ENCODE measurements at regions not wholly inside any gene's neighbourhood (a gene's known extent, or its start where the extent isn't known, plus 50 kb on each side); places are given as distances from the start of the nearest gene placed in this dataset.

- Mint-ChIP-seq H3K27me3 (ENCODE audit: insufficient read depth, unreplicated experiment) (no peaks in the 10 kb centered on the region), H3K9me3 (ENCODE audit: unreplicated experiment) (peaks cover 21% of the 10 kb centered on the region), H3K4me1 (ENCODE audit: low read depth, unreplicated experiment) (no peaks in the 10 kb centered on the region), H3K27ac (ENCODE audit: unreplicated experiment) (no peak overlapping the region), H3K36me3 (ENCODE audit: insufficient read depth, unreplicated experiment) (no peaks in the 10 kb centered on the region), H3K4me3 (ENCODE audit: unreplicated experiment) (no peak overlapping the region)
- peaks cover 2% of the 10 kb centered on the region; the same call in 1 of the 2 replicates for H3K9me3 ChIP-seq
- H3K4me3 ChIP-seq (ENCODE audit: low read depth, low read length), result no peak overlapping the region
- no peak for DNase-seq
- TF ChIP-seq CTCF (IDR thresholded peaks at IDR 0.05; ENCODE audit: insufficient read depth in 1 of 2, low read depth in 1 of 2, low read length in 1 of 2, severe bottlenecking in 1 of 2, unreplicated experiment in 1 of 2), result no peak
- no peaks in the 10 kb centered on the region for H3K27me3 ChIP-seq (replicated peaks; ENCODE audit: control insufficient read depth, insufficient read depth, low read length)
- no peaks in the 10 kb centered on the region for H3K36me3 ChIP-seq (ENCODE audit: control insufficient read depth, insufficient read depth, low read length)
- POLR2A ChIA-PET, result no interaction called here
- H3K4me1 ChIP-seq, result no peaks in the 10 kb centered on the region
- CTCF ChIA-PET, result no interaction called here
- BruUV-seq (replicated peaks), result no TSS peak
- intact Hi-C loops (cut with micrococcal nuclease; ENCODE audit: unreplicated experiment), result no loop called here
Observed at GRCh38 chr5:102638912-102639652, 116.0 kb upstream of the PAM start.

- BruUV-seq (replicated peaks), result no TSS peak
- Histone ChIP-seq H3K4me3 (ENCODE audit: low read depth, low read length) (no peak overlapping the region), H3K36me3 (ENCODE audit: control insufficient read depth, insufficient read depth, low read length) (no peaks in the 10 kb centered on the region), H3K4me1 (no peaks in the 10 kb centered on the region), H3K9me3 (no peaks in the 10 kb centered on the region), H3K27me3 (replicated peaks; ENCODE audit: control insufficient read depth, insufficient read depth, low read length) (no peaks in the 10 kb centered on the region)
- TF ChIP-seq CTCF (IDR thresholded peaks at IDR 0.05; ENCODE audit: insufficient read depth in 1 of 2, low read depth in 1 of 2, low read length in 1 of 2, severe bottlenecking in 1 of 2, unreplicated experiment in 1 of 2), result no peak
- H3K4me1 Mint-ChIP-seq (ENCODE audit: low read depth, unreplicated experiment), result no peaks in the 10 kb centered on the region
- intact Hi-C loops (cut with micrococcal nuclease; ENCODE audit: unreplicated experiment), result no loop called here
- no peaks in the 10 kb centered on the region for H3K27me3 Mint-ChIP-seq (ENCODE audit: insufficient read depth, unreplicated experiment)
- no peak overlapping the region for H3K4me3 Mint-ChIP-seq (ENCODE audit: unreplicated experiment)
- CTCF ChIA-PET, result no interaction called here
- peaks cover 6% of the 10 kb centered on the region for H3K9me3 Mint-ChIP-seq (ENCODE audit: unreplicated experiment)
- POLR2A ChIA-PET, result no interaction called here
- DNase-seq, result no peak
- H3K27ac Mint-ChIP-seq (ENCODE audit: unreplicated experiment), result no peak overlapping the region
- no peaks in the 10 kb centered on the region for H3K36me3 Mint-ChIP-seq (ENCODE audit: insufficient read depth, unreplicated experiment)
Observed at GRCh38 chr5:102649731-102650130, 105.4 kb upstream of the PAM start.

GRCh38 chr5:102651466-102651865 lies 103.6 kb upstream of the PAM start:
- BruUV-seq (replicated peaks), result no TSS peak
- no peaks in the 10 kb centered on the region for H3K27me3 ChIP-seq (replicated peaks; ENCODE audit: control insufficient read depth, insufficient read depth, low read length)
- ChIA-PET POLR2A (no interaction called here), CTCF (no interaction called here)
- intact Hi-C loops (cut with micrococcal nuclease; ENCODE audit: unreplicated experiment), result no loop called here
- H3K4me1 Mint-ChIP-seq (ENCODE audit: low read depth, unreplicated experiment), result no peaks in the 10 kb centered on the region
- no peak overlapping the region for H3K27ac Mint-ChIP-seq (ENCODE audit: unreplicated experiment)
- no peaks in the 10 kb centered on the region for H3K9me3 Mint-ChIP-seq (ENCODE audit: unreplicated experiment)
- H3K36me3 Mint-ChIP-seq (ENCODE audit: insufficient read depth, unreplicated experiment), result no peaks in the 10 kb centered on the region
- H3K4me3 Mint-ChIP-seq (ENCODE audit: unreplicated experiment), result no peak overlapping the region
- no peaks in the 10 kb centered on the region for H3K9me3 ChIP-seq
- H3K27me3 Mint-ChIP-seq (ENCODE audit: insufficient read depth, unreplicated experiment), result no peaks in the 10 kb centered on the region
- DNase-seq, result no peak
- H3K4me1 ChIP-seq, result no peaks in the 10 kb centered on the region
- TF ChIP-seq CTCF (IDR thresholded peaks at IDR 0.05; ENCODE audit: insufficient read depth in 1 of 2, low read depth in 1 of 2, low read length in 1 of 2, severe bottlenecking in 1 of 2, unreplicated experiment in 1 of 2), result no peak
- H3K36me3 ChIP-seq (ENCODE audit: control insufficient read depth, insufficient read depth, low read length), result no peaks in the 10 kb centered on the region
- no peak overlapping the region for H3K4me3 ChIP-seq (ENCODE audit: low read depth, low read length)
